ENCODE measurements at regions not wholly inside any gene's neighbourhood (a gene's known extent, or its start where the extent isn't known, plus 50 kb on each side); places are given as distances from the start of the nearest gene placed in this dataset.

DNA sequence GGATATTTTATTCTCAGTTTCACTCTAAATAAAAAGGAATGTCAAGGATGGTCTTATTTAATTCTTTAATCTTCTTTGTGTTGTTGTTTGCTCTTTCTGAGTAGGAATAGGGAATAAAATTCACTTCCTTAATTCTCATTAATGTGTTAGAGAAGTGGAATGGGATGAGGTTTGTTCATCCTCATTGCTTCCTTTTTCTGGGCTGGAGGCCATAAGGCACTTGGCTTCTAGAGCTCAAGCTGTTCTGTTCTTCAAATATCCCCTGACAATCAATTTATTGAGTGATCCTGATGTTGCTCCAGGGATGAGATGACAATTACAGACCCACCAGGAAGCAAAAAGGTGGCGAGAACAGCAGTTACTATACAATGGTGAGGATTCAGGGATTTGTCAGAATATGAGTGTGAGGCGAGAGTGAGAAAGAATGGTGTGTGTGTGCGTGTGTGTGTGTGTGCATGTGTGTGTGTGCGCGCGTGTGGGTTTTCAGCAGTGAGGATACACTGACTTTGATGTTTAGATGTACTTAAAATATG, 557.6 kb upstream of the FANCL start:
- no peak overlapping the region for H3K4me2 ChIP-seq (ENCODE audit: insufficient read depth, low read length)
- no peak overlapping the region for H3K27ac ChIP-seq (ENCODE audit: low read length)
- no peak overlapping the region for H2AFZ ChIP-seq (ENCODE audit: low read depth, low read length)
- no peak for TF ChIP-seq EZH2 (IDR thresholded peaks at IDR 0.05; ENCODE audit: borderline replicate concordance, low read depth, low read length, severe bottlenecking)
- TF ChIP-seq, protein P1, sequence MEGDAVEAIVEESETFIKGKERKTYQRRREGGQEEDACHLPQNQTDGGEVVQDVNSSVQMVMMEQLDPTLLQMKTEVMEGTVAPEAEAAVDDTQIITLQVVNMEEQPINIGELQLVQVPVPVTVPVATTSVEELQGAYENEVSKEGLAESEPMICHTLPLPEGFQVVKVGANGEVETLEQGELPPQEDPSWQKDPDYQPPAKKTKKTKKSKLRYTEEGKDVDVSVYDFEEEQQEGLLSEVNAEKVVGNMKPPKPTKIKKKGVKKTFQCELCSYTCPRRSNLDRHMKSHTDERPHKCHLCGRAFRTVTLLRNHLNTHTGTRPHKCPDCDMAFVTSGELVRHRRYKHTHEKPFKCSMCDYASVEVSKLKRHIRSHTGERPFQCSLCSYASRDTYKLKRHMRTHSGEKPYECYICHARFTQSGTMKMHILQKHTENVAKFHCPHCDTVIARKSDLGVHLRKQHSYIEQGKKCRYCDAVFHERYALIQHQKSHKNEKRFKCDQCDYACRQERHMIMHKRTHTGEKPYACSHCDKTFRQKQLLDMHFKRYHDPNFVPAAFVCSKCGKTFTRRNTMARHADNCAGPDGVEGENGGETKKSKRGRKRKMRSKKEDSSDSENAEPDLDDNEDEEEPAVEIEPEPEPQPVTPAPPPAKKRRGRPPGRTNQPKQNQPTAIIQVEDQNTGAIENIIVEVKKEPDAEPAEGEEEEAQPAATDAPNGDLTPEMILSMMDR (IDR thresholded peaks at IDR 0.05; ENCODE audit: borderline replicate concordance, extremely low read depth, low read length, poor library complexity, severe bottlenecking) = no peak
- no peaks in the 10 kb centered on the region for H3K27me3 ChIP-seq (ENCODE audit: insufficient read depth, low read length, poor library complexity)
- no peaks in the 10 kb centered on the region for H3K9me3 ChIP-seq (ENCODE audit: insufficient read depth, low read length, severe bottlenecking)
- no peaks in the 10 kb centered on the region for H4K20me1 ChIP-seq (ENCODE audit: insufficient read depth, low read length)
- DNase-seq (no peak), ATAC-seq (ENCODE audit: insufficient read depth, low read depth) (no peak)
- no peak overlapping the region for H3K4me3 ChIP-seq (ENCODE audit: low read depth in 1 of 2, low read length in 2 of 2)
- no peaks in the 10 kb centered on the region for H3K4me1 ChIP-seq (ENCODE audit: insufficient read depth, low read length)
- no peaks in the 10 kb centered on the region for H3K79me2 ChIP-seq (ENCODE audit: insufficient read depth, low read length)
- no peaks in the 10 kb centered on the region for H3K36me3 ChIP-seq (ENCODE audit: insufficient read depth, low read length)
- no peak overlapping the region for H3K9ac ChIP-seq (ENCODE audit: low read depth, low read length)

DNA sequence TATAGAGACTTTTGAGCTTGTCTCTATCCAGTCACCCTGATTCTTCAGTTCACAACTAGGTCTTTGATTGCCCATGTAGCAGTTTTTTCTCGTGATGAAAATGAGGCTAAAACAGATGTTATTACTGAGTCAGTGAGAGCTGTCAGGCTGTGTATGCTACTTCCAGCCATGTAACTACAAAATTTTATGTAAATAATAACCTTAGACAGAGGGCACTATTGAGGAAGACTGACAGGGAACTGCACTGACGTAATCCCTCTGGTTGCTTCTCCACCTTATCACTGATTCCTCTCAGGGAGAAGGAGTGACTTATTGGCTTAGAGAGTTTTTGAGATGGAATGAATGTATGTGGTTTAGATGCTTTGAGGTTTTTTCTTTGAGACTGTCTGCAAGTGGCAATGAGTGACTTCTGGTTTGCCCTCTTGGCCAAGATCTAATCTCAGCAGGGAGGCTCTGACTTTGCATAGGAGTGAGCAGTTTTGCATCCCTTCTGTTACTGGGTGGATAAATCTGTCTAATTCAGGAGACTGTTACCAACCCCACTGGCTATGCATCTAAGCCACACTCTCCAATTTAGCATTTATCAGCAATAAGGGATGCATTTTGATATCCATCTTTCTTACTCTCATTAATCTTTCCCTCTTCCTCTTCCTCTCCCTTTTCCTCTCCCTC, 555.2 kb upstream of the FANCL start:
- Histone ChIP-seq H2AFZ (ENCODE audit: low read depth, low read length) (no peak overlapping the region), H3K36me3 (ENCODE audit: insufficient read depth, low read length) (no peaks in the 10 kb centered on the region), H4K20me1 (ENCODE audit: insufficient read depth, low read length) (no peaks in the 10 kb centered on the region), H3K4me1 (ENCODE audit: insufficient read depth, low read length) (no peaks in the 10 kb centered on the region), H3K4me2 (ENCODE audit: insufficient read depth, low read length) (no peak overlapping the region), H3K79me2 (ENCODE audit: insufficient read depth, low read length) (no peaks in the 10 kb centered on the region), H3K27me3 (ENCODE audit: insufficient read depth, low read length, poor library complexity) (no peaks in the 10 kb centered on the region), H3K27ac (ENCODE audit: low read length) (no peak overlapping the region), H3K9ac (ENCODE audit: low read depth, low read length) (no peak overlapping the region), H3K9me3 (ENCODE audit: insufficient read depth, low read length, severe bottlenecking) (no peaks in the 10 kb centered on the region), H3K4me3 (ENCODE audit: low read depth in 1 of 2, low read length in 2 of 2) (no peak overlapping the region)
- TF ChIP-seq EZH2 (IDR thresholded peaks at IDR 0.05; ENCODE audit: borderline replicate concordance, low read depth, low read length, severe bottlenecking) = no peak
- TF ChIP-seq, protein P1 (IDR thresholded peaks at IDR 0.05; ENCODE audit: borderline replicate concordance, extremely low read depth, low read length, poor library complexity, severe bottlenecking) = no peak
- ATAC-seq (ENCODE audit: insufficient read depth, low read depth) (no peak), DNase-seq (no peak)

DNA sequence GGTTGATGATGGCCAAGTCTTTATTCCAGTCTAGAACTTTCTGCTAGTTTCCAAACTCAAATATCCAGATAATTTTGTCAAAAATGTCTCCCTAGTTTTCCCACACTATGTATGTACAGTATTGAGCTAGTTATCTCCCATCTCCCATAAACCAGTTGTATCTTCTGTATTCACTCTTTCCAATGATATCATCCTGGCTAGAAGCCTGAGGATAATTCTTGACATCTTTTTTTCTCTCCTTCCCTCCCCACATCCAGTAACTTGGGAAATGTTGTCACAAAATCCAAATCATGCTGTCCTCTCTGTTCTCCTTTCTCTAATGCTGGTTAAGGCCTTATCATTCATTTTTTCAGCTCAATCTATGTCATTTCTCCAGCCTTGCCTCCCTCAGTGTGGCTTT, 553.8 kb upstream of the FANCL start:
- no peaks in the 10 kb centered on the region for H3K9me3 ChIP-seq (ENCODE audit: insufficient read depth, low read length, severe bottlenecking)
- no peak overlapping the region for H3K27ac ChIP-seq (ENCODE audit: low read length)
- no peaks in the 10 kb centered on the region for H3K79me2 ChIP-seq (ENCODE audit: insufficient read depth, low read length)
- no peak overlapping the region for H2AFZ ChIP-seq (ENCODE audit: low read depth, low read length)
- no peaks in the 10 kb centered on the region for H4K20me1 ChIP-seq (ENCODE audit: insufficient read depth, low read length)
- H3K4me2 ChIP-seq (ENCODE audit: insufficient read depth, low read length) = no peak overlapping the region
- H3K27me3 ChIP-seq (ENCODE audit: insufficient read depth, low read length, poor library complexity) = no peaks in the 10 kb centered on the region
- H3K4me1 ChIP-seq (ENCODE audit: insufficient read depth, low read length) = no peaks in the 10 kb centered on the region
- H3K36me3 ChIP-seq (ENCODE audit: insufficient read depth, low read length) = no peaks in the 10 kb centered on the region
- H3K9ac ChIP-seq (ENCODE audit: low read depth, low read length) = no peak overlapping the region
- no peak overlapping the region for H3K4me3 ChIP-seq (ENCODE audit: low read depth in 1 of 2, low read length in 2 of 2)
- ATAC-seq (ENCODE audit: insufficient read depth, low read depth) (no peak), DNase-seq (no peak)
- no peak for TF ChIP-seq EZH2 (IDR thresholded peaks at IDR 0.05; ENCODE audit: borderline replicate concordance, low read depth, low read length, severe bottlenecking)
- TF ChIP-seq, protein P1 (IDR thresholded peaks at IDR 0.05; ENCODE audit: borderline replicate concordance, extremely low read depth, low read length, poor library complexity, severe bottlenecking) = no peak
